Adrenal gland (tissue), 9 donors: ENCODE measurements at regions not wholly inside any gene's neighbourhood (a gene's known extent, or its start where the extent isn't known, plus 50 kb on each side); places are given as distances from the start of the nearest gene placed in this dataset.

Experiments used
- DNase-seq, 7 donors: peaks; one replicate each; pipeline ENCODE4 v3.0.0-alpha.2; 2019 to 2020
- H3K27ac ChIP-seq, 5 donors: fragments of 200-600 bp; sonication (generic) in 4 of 5; 1 replicate in 3 of 5; 2 replicates in 2 of 5; pipeline versions ENCODE4 v1.5.1 to v1.8.0; 2016 to 2020; ENCODE audit warnings: mild to moderate bottlenecking in 1 of 5
- H3K27me3 ChIP-seq: fragments of 200-600 bp; 2 replicates; pipeline ENCODE4 v1.8.0; 2021
- H3K36me3 ChIP-seq, 2 donors: fragments of 200-600 bp; replicated peaks in 1 of 2; 1 replicate in 1 of 2; 2 replicates in 1 of 2; pipeline versions ENCODE4 v1.5.1 to v1.8.0; 2018 to 2022
- H3K4me1 ChIP-seq, 2 donors: fragments of 200-600 bp; replicated peaks in 1 of 2; 1 replicate in 1 of 2; 2 replicates in 1 of 2; pipeline versions ENCODE4 v1.5.1 to v1.8.0; 2018 to 2021
- H3K4me3 ChIP-seq, 4 donors: fragments of 200-600 bp; sonication (generic) in 3 of 4; one replicate each; pipeline ENCODE4 v1.5.1; 2016 to 2018
- H3K9me3 ChIP-seq, 3 donors: fragments of 200-600 bp; sonication (generic) in 1 of 3; replicated peaks in 1 of 3; 1 replicate in 2 of 3; 2 replicates in 1 of 3; pipeline versions ENCODE4 v1.5.1 to v1.8.0; 2016 to 2021
- CTCF ChIP-seq, 6 experiments: fragments of 450-650 bp in 4 of 6; fragments of 200-600 bp in 2 of 6; sonication (generic) in 1 of 6; IDR thresholded peaks; 1 replicate in 5 of 6; 2 replicates in 1 of 6; pipeline versions ENCODE4 v1.5.1 to v1.8.0; 2016 to 2021; ENCODE audit warnings: antibody characterized with exemption in 6 of 6, mild to moderate bottlenecking in 2 of 6, moderate library complexity in 1 of 6
- POLR2A ChIP-seq, 2 donors: fragments of 450-650 bp; IDR thresholded peaks; one replicate each; pipeline ENCODE4 v1.6.1; 2017; ENCODE audit warnings: antibody characterized with exemption in 2 of 2, mild to moderate bottlenecking in 2 of 2, moderate library complexity in 1 of 2
- WGBS, 4 donors: extraction: QIAGEN DNeasy Blood & Tissue Kit in 2 of 4; methylation state at CpG; one replicate each; pipeline versions ENCODE4 v1.1.5 to v1.1.7; 2013 to 2017; 5-methylcytosine and 5-hydroxymethylcytosine counted together
- intact Hi-C, 2 donors: fragments of 100-400 bp; cut with DNase I; formaldehyde crosslinking; loops; one replicate each; pipeline versions ENCODE4 v1.14.1 to v1.15.0; 2022 to 2023
- donor health status: healthy with polysubstance abuse.
- donor health status: Bipolar disorder and iron deficiency.
- donor health status: DM: yes; HTN: yes; CAD: no.
- donor health status: DM: no; HTN: no; CAD: no.
- donor health status: DM: no; HTN: no; CAD: no.

GRCh38 chr2:134140251-134140661 is 113.6 kb upstream of the MGAT5 start:
- H3K4me3 ChIP-seq, result no peak overlapping the region
- intact Hi-C loops, result no loop called here
- DNase-seq, result peak in 2 of 7 donors; percentile 25 to 37

DNA sequence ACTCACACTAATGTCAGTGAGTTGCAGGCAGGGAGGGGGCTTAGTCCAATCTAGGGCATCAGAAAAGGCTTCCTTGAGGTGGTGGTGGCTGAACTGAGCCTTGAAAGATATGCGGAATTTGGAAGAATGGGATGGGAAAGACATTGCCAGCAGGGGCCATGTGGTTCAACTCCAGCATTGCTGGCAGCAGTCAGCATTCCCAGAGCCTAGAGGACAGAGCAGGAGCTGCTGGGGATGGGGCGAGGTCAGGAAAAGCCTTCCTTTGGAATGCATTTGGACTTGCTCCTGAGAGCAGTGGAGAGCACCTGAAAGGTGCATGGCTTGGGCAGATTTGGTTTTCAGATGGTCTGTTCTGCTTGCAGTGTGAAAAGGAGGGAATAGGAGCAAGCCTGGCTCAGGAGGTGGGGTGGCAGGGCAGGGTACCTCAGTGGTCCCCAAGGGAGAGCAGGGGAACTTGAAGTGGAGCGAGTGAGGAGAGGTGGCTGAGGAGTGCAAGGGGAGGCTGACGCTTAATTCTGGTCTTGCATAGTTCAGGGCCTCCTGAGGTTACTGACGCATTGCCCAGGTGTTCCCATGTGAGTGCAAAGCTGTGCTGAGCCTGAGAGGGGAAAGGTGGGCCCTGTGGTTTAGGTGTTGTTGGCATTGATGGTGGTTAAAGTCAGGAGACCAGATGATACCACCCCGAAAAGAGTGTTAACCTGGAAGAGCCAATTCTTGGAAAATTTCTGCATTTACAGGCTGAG is 112.1 kb upstream of the MGAT5 start:
- Histone ChIP-seq H3K9me3 (no peaks in the 10 kb centered on the region), H3K36me3 (no peaks in the 10 kb centered on the region), H3K4me1 (peaks cover 9 to 36% of the 10 kb centered on the region in 2 donors), H3K27ac (no peak overlapping the region), H3K27me3 (no peaks in the 10 kb centered on the region), H3K4me3 (no peak overlapping the region)
- WGBS, 4 donors, result 82 to 98% (median 93%) methylated on average over 6 of the region's 6 CpGs
- no peak for DNase-seq
- intact Hi-C loops, result no loop called here
- no peak for TF ChIP-seq POLR2A (IDR thresholded peaks at IDR 0.05)
- TF ChIP-seq CTCF (IDR thresholded peaks at IDR 0.05), result no peak

More at GRCh38 chr2:134140251-134140661, 113.6 kb upstream of the MGAT5 start:
- Histone ChIP-seq H3K9me3 (no peaks in the 10 kb centered on the region), H3K36me3 (no peaks in the 10 kb centered on the region), H3K4me1 (peaks cover 12 to 48% of the 10 kb centered on the region in 2 donors), H3K27me3 (no peaks in the 10 kb centered on the region), H3K27ac (peak overlapping the region in 2 of 5 donors; percentile 16 to 43)
- TF ChIP-seq CTCF (IDR thresholded peaks at IDR 0.05) (no peak), POLR2A (IDR thresholded peaks at IDR 0.05) (no peak)
- 73 to 90% (median 85%) methylated on average over 9 of the region's 9 CpGs for WGBS, 4 donors

- no peak for TF ChIP-seq POLR2A (IDR thresholded peaks at IDR 0.05)
- TF ChIP-seq CTCF (IDR thresholded peaks at IDR 0.05), result no peak
- WGBS, 4 donors, result 76 to 82% (median 80%) methylated on average over 4 of the region's 4 CpGs
- Histone ChIP-seq H3K4me1 (peaks cover 3 to 30% of the 10 kb centered on the region in 2 donors), H3K9me3 (no peaks in the 10 kb centered on the region), H3K27ac (no peak overlapping the region), H3K36me3 (no peaks in the 10 kb centered on the region), H3K27me3 (no peaks in the 10 kb centered on the region), H3K4me3 (no peak overlapping the region)
- intact Hi-C loops, result no loop called here
- no peak for DNase-seq
These were observed 111.5 kb upstream of the MGAT5 start for GRCh38 chr2:134142341-134142738.

DNA sequence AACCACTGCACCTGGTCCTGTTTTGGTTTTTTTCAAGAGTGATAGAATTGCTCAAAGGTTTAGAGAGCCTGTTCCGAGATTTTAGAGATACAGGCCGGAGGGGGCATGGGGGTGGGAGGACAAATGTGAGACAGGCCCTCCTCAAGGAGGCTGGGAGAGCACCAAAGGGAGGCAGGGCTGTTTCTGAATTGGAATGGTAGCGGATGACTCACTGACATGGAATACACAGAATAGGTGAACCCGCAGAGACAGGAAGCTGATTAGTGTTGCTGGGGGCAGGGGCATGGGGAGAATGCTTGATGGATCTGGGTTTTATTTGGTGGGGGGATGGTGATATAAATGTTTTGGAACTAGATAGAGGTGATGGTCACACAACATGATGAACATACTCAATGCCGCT is 111.0 kb upstream of the MGAT5 start:
- H3K27me3 ChIP-seq, result no peaks in the 10 kb centered on the region
- H3K4me3 ChIP-seq, result no peak overlapping the region
- no peaks in the 10 kb centered on the region for H3K9me3 ChIP-seq
- no peak for DNase-seq
- no peaks in the 10 kb centered on the region for H3K36me3 ChIP-seq
- WGBS, 4 donors, result 88 to 97% (median 94%) methylated on average over 5 of the region's 5 CpGs
- H3K27ac ChIP-seq, result no peak overlapping the region
- intact Hi-C loops, result no loop called here
- TF ChIP-seq POLR2A (IDR thresholded peaks at IDR 0.05) (no peak), CTCF (IDR thresholded peaks at IDR 0.05) (no peak)
- H3K4me1 ChIP-seq, result peaks cover 0 to 30% of the 10 kb centered on the region in 2 donors
